GM13977 (cell line): ENCODE measurements at regions not wholly inside any gene's neighbourhood (a gene's known extent, or its start where the extent isn't known, plus 50 kb on each side); places are given as distances from the start of the nearest gene placed in this dataset.

ENCODE experiments used
- DNase-seq: peaks from one replicate; pipeline ENCODE4 v3.0.0; 2012; ENCODE audit warnings: low spot score
- CTCF ChIP-seq: IDR thresholded peaks from 2 replicates; pipeline ENCODE4 v1.5.1; 2012; ENCODE audit warnings: mild to moderate bottlenecking, control low read depth; ENCODE audit not compliant: insufficient read depth; ENCODE audit errors: extremely low read depth, missing control alignments
- in situ Hi-C: fragments of 300-500 bp; cut with MboI; formaldehyde crosslinking; loops from one replicate; pipeline ENCODE4 v1.12.0; 2022; ENCODE audit warnings: low sequenced_read_pairs, low pct_unique_long_range_greater_than_20kb, mixed read lengths, inconsistent platforms; ENCODE audit not compliant: unreplicated experiment

- TF ChIP-seq CTCF: no peak
- in situ Hi-C loops: no loop called here
- DNase-seq: no peak
Measured at GRCh38 chr4:162804351-162804924, 362.3 kb downstream of the NAF1 start.

GRCh38 chr4:162803378-162803777 is 363.3 kb downstream of the NAF1 start:
- no peak for TF ChIP-seq CTCF
- no peak for DNase-seq
- in situ Hi-C loops: no loop called here

GRCh38 chr4:162797108-162797507 is 369.6 kb downstream of the NAF1 start:
- no peak for DNase-seq
- in situ Hi-C loops: no loop called here
- no peak for TF ChIP-seq CTCF

- no peak for DNase-seq
- TF ChIP-seq CTCF: no peak
- in situ Hi-C loops: no loop called here
Measured at GRCh38 chr4:162793571-162793970, 373.1 kb downstream of the NAF1 start.

- in situ Hi-C loops: no loop called here
- no peak for TF ChIP-seq CTCF
- DNase-seq: no peak
Measured at GRCh38 chr4:162793004-162793403, 373.7 kb downstream of the NAF1 start.

GRCh38 chr4:162791226-162791625 is 375.5 kb downstream of the NAF1 start:
- no peak for DNase-seq
- no peak for TF ChIP-seq CTCF
- in situ Hi-C loops: no loop called here

GRCh38 chr4:162787120-162787519 is 379.6 kb downstream of the NAF1 start:
- TF ChIP-seq CTCF: no peak
- DNase-seq: no peak
- in situ Hi-C loops: no loop called here
